DMS53 treated with DMSO at 0.1 percent for 48 hours (cell line): ENCODE measurements at regions not wholly inside any gene's neighbourhood (a gene's known extent, or its start where the extent isn't known, plus 50 kb on each side); places are given as distances from the start of the nearest gene placed in this dataset.
"Not testable (repeated sequence)": the region's sequence is repeated elsewhere in the genome, so short reads cannot be mapped to it uniquely, and the experiment has no call there.

Experiments
- DNase-seq: peaks from one replicate; lab custom pipeline; 2025; ENCODE audit not compliant: unreplicated experiment; lab: John Stamatoyannopoulos, UW

DNA sequence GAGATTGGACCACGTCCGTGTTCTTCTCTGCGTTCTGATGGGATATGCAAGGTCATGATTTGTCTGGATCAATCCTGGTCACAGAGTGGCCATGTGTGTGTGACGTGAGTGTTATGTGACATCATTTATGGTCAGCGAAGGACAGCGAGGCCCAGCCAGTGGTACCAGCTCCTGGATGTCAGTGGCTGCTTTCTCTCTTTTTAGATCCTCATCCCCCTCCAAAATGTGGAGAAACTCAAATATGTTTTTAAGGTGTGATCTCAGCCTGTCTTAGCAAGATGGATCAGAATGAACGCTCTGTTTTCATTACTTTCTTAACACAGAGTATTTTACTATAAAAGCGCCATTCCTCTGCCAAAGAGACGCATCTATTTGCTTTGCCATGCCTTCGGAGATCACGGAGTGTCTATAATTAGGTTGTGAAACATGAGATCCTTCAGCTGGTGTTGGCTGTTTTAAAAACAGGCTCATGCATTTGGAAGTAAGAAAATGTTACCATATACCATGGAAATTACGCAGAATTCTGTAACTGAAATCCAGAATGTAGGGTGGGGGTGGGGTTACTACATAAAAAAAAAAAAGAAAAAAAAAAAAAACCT lies 245.5 kb upstream of the TCERG1L start:
- no peak for DNase-seq

DNA sequence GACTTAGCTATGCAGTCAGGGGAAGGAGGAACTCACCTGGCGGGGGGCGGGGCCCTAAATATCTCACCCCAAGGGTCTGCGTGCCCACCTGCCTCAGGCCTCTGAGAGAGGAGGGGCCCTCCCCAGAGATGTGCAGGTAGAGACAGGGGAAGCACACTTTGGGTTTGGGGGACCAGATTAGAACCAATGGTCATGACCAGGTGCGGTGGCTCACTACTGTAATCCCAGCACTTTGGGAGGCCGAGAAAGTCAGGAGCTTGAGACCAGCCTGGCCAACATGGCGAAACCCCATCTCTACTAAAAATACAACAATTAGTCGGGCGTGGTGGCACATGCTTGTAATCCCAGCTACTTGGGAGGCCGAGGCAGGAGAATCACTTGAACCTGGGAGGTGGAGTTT lies 246.4 kb upstream of the TCERG1L start:
- not testable (repeated sequence) for DNase-seq

DNA sequence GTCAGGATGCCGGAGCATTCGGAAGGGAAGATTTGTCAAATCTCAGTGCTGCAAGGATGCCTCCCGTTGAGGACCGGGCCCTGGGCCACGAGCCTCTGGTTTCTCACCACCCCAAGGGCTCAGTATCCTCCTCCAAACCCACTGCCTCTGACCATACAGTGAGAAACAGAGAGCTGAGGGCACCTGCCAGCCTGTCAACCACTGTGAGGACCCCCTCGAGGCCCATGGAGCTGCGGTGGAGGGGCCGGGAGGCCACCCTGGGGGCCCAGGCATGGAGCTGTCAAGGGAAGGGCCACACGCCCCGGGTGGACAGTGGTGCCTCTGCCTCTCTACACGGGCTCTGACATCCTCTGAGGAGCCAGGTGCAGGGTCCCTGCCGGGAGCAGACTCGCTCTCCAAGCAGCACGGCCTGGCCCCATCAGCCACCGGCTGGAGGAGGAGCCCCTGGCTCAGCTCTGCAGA lies 248.0 kb upstream of the TCERG1L start:
- no peak for DNase-seq

DNA sequence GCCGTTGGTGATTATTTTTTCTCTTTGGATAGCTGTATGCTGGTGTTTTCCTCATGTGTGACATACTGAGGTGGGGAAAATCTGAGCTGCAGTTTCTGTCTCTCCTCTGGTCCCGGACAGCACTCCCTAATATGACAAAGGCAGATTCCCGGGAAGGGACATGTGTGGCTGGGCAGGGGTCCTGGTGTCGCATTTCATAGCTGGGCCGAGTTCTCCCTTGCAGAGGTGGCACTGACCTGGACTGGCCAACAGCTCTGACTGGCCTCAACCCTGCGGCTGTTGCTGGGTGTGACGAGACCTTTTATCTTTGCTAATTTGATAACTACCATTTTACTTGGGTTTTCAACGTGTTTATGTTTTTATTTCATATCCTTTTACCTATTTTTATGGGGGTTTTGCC lies 248.6 kb upstream of the TCERG1L start:
- DNase-seq = no peak

DNA sequence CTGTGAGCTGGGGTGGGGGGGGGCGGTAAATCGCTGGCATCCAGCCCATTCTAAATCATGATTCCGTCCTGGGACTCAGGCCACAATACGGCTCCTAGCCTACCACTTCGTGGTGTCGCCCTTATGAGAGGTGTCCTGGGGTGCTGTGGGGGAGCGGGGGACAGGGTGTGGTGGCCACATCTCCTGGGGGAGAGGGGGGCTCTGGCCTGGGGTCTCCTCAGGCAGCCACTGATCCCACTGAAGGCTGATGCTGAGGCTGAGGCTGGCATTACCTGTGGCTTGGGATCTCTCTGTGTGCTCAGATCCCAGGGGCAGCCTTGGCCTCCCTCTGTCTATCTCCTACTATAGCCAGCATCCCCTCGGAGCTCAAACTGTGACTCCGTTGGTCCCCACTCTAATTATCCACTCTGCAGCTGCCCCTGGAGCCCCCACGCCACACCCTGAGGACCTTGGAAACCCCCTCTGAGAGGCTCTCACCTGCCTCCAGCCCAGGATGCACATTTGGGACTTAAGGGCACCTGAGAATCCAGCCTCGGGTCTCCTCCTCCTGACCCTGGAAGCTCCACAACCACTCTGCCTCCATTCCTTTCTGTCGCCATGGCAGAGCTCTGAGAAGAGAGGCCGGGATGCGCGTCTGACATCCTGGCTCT lies 249.3 kb upstream of the TCERG1L start:
- DNase-seq = no peak

DNA sequence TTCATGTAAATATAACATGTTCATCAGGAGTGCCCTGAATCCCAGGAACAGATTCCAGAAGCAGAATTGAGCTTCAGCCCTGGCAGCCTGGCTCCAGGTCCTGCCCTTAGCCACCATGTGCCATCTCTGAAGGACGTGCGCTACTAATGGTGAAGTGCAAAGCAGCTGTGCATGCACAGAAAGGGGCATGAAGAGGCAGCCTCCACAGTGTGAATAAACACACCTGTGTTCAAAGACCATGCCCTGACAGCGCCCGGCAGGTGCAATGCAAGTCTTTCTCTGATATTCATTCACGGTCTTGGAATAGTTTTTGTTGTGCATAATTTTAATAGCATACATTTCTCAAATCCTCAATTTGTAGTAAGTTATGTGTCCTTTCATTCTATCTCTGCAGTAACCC lies 250.4 kb upstream of the TCERG1L start:
- DNase-seq = no peak

DNA sequence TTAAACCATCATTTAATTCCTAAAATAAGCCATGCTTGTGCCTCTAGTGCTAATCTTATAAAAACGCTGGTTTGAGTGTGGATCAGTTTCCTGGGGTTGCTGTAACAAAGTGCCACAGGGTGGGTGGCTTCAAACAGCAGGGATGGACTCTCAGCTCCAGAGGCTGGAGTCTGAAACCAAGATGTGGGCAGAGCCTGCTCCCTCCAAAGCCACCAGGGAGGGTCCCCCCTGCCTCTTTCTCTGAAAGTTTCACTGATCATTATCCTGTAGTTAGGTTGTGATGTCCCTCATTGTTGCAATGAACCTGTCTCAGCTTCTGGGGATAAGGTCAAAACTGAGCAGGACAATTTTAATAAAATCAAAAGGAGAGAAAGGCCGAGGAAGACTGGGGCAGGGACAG lies 251.9 kb upstream of the TCERG1L start:
- no peak for DNase-seq

DNA sequence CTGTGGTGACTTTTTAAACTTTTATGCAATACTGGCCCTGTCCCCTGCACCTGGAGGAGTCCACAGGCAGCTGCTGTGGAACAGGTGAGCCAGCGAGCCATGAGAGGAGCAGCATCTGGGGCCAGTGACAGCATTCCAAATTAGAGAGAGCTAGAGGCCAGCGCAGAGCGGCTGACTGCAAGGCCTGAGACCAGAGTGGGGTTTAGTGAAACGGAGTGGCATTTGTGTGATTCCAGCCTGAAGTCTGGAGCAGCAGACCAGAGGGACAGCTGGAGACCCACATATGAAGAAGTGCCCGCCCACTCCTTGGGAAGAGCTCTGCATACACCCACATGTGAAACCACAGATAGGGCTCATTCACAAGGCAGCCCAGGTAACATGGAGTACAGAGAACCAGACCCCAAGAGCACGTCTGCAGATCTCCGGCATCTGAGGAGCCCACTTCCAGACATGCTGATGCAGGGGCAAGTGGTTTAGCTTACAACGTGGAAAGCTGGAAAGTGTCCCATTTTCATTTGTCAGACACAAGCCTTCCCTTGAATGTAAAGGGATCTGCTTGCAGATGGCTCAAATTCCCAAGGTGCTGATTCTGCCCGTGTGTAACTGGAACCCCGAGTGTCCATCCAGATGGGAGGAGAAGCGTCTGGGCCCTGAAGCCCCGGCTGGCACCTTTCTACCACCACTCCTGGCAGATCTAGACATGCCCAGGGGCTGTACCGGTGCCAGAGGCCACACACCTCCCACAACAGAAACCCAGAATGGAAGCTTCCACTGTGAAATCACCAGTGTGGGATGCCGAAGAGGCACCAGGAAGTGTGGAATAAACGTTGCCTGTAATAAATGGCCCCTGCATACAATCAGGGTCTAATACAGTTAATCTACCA lies 256.0 kb upstream of the TCERG1L start:
- DNase-seq = no peak

DNA sequence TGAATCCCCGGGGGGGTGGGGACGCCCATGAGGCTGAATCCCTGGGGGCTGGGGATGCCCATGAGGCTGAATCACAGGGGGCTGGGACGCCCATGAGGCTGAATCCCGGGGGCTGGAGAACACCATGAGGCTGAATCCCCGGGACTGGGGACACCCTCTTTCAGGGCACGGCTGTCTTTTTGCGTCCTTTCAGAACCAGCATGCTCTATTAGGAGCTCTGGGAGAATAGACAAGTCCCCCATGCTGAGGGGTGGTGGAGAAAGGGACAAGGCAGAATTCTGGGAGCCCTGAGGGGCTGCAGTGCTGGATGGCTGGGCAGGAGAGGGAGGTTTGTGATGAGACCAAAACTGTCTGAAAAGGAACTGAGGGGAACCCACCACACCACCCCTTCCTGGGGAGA lies 257.3 kb upstream of the TCERG1L start:
- DNase-seq = no peak

DNA sequence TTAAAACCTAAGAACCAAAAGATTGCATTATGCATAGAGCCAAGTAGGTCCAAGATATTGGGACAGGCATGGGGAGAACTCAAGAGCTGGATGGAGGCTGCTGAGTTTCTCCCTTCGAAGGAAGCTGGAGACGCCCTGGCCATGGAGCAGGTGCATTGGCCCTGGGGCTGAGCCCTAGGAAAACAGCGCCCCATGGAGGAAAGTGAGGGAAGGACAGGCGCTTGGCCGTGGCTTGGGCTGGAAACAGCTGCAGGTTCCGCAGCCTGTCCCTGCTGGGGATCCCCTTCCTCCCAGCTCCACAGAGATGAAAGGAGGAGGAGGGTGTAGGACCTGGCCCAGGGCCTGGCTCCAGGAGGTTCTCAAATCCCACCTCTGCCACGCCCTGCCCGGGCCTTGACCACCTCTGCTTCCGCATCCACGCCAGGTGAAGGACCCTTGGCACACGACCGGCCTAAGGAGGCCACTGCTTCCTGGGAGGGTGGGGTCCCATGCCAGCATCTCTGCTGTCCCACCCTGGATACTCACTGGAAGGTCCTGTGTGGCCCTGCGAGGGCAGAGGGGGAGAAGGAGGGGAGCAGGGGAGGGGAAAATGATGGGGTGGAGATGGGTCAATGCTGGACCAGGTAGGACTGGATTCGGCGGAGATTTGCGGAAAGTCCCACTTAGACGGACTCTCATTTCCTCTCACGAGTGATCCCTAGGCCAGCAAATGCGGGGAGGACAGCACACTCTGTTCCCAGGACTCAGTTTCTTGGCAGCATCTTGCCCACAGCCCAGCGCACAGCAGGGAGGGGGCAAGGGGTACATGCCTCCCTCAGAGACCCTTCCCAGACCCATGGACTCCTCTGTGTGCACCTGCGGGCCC lies 258.6 kb upstream of the TCERG1L start:
- no peak for DNase-seq

DNA sequence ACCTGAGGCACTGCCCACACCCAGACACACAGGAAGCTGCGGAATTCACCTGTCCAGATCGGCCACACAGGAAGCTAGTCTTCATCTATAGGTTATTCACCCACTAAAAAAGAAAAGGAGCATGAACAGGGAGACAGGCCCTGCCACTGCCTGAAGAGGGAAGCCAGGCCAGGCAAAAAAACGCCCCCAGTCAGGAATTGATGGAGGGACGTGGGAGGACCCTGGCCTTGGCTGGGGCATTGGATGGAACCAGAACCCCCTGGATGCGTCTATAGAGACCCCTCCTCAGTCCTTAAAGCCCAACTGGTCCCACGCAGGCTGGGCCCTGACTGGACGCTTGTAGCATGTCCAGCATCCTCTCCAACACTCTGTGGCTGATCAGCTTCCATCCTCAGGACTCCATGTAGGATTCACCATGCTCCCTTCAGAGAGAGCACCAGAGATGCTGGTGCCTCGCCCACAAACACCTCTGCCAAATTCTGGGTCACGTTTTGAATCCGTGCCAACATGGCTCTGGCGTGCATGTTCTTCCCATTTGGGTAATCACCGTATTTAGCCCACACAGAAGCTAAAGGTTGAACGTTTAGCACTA lies 259.3 kb upstream of the TCERG1L start:
- DNase-seq = no peak

DNA sequence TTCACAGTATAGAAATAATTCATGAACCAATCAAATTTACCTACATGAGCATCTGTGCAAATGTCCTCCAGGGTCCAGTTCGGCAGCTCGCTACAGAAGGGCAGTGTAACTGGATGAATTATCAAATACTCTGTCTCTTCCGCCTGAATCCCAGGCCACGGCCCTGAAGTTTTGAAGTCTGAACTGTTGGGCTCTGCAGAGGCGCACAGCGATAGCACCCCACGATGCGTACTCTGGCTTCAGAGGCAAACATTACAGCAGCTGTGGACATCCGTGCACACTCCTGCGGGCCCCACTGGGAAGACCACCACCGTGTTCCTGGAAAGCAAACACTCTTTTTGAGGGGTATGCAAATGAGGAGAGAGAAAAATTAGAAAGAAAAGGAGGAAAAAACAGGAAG lies 259.8 kb upstream of the TCERG1L start:
- DNase-seq = no peak

DNA sequence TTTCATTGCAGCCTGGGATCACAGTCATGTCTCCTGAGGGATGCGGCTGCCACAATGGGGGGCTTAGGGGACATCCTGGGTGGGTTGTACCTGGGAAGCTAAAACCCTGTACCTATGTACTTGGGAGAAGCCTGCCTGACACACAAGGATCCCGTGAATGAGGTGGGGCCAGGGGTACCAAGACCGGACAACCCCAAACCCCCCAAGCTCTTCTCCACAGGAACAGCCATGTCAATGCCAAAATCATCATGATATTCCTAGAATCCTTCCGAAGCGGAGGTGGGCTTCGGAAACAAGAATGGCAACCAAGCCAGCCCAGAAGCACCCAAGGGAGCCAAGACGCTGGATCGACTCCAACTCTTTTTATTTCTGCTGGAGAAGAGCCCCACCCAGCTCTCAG lies 260.3 kb upstream of the TCERG1L start:
- DNase-seq = no peak

DNA sequence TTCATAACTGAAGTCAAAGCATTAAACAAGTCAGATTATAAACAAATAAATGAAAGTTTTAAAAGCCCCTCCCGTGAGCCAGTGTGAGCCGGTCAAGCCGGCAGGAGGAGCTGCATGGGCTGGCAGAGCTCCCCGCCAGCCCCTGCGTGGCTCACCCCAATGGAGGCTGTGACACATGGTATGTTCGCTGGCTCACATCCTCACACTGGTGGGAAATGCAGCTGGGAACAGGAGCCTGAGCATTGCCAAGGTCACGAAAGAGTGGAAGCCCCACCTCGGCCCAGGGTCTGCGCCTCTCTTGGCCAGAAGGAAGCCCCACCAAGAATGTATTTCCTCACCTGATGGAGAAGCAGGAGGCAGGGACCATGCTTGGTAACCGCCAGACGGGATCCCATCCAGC lies 261.7 kb upstream of the TCERG1L start:
- no peak for DNase-seq

DNA sequence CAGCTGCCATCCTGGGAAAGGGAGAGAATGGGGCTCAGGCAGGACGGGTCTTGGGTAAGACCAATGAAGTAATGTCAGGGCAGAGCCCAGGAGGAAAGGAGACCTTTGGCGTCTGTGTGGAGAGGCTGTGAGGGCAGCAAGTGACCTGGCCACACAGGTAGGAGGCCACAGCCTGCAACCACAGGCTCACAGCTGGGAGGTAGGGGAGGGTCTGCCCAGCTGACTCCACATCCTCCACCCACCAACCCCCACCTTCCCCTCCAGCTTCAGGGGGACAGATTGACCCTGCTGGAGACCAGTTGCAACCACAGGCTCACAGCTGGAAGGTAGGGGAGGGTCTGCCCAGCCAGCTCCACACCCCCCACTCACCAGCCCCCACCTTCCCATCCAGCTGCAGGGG lies 262.2 kb upstream of the TCERG1L start:
- no peak for DNase-seq

DNA sequence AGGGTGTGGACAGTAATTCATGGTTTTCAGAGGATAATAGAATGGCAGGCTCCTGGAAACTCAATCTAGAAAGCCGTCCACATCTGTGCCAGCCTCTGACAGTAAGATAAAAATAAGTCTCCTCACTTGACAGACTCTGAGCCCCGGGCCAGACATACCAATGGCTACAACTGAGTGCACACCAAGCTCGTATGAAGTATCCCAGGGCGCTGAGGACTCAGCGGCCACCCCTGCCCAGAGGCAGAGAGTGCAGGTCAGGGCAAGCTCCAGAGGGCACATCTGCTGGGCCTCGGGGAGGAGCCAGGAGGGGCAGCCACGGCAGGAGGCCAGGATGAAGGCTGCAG lies 262.8 kb upstream of the TCERG1L start:
- DNase-seq = no peak

DNA sequence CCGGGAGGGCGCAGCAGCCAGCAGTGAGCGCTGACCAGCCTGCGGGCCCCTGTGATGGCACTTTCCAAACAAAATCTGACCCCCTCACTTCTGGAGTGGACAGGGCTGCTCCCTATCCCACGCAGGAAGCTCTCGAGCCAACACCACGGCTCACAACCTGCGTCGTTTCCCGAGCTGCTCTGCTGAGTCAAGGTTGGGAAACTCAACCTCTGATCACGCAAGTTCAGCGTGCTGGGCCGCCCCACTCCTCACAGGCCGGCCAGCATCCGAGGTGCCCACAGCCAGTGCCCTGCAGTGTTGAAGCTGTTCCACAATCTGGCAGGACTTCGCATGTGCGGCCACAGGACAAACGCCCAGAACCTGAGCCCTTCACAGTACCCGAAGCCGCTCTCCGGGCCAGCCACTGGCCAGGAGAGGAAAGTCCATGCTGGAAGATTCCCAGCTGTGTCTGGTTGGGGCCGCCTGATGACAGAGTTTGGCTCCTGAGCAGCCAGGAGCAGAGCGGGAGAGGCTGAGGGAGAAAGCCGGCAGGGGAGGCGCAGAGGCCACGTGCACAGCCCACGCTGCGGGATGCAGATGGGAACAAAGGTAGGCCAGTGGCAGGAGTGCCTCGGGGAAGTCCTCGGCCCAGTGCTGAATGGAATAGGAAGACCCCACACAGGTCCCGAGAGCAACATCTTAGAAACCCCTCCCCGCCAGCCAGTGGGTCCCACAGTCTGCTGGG lies 263.3 kb upstream of the TCERG1L start:
- DNase-seq = no peak

DNA sequence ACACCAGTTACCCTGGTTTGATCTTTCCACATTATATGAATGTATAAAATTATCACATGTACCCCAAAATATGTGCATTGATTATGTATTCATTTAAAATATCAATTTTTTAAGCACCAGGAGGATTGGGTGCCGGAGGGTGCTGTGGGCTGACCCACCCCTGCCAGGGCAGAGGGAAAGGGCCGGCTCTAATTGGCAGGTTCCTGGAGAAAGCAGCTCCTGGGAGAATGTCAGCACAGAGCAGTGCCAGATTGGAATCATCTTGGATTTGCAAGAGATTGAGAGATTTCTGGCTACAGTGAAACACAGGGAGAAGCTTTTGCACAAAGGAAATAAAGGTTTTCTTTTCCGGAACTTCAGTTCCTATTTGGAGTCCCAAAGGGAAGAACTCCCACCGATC lies 264.4 kb upstream of the TCERG1L start:
- DNase-seq = no peak

DNA sequence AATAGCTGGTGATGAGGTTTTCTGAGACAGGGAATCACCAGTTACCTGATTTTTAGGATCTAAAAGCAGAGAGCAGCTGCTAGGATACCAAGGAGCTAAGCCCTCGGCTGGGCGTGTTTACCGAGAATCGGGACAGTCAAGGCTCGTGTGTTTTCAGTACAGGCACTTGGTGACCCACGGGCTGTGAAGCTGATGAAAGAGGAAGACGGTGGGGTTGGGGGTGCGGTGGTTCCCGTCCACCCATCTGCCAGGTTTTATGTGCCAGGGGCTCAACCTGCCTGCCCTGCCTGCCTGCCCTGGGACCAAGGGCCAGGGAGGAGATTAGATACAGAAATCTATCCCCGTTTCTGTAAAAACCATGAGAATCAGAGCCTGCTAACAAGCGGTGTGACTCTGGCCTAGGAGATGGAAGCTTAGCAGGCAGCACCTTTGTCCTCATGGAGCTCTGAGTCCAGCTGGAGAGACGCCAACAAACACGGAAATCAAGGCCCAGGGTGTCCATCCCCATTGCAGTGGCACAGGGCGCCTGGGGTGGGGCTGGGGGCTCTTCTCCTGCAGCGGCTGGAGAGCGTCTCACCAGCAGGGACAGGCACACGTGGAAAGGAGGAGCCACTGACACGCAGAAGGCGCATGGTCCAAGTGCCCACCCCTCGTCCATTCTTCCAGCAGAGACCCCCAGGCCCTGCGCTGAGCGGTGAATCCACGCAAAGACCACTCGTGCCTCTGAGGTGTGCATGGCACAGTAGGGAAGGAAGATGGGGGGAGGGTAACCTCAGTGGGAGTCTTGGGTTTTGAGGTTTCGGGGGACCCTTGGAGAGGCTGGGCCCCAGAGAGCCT lies 265.0 kb upstream of the TCERG1L start:
- DNase-seq = no peak
